ENCODE measurements at regions not wholly inside any gene's neighbourhood (a gene's known extent, or its start where the extent isn't known, plus 50 kb on each side); places are given as distances from the start of the nearest gene placed in this dataset.

GRCh38 chr5:98570010-98570409 lies 203.5 kb upstream of the RGMB start:
- H3K79me2 ChIP-seq (replicated peaks; ENCODE audit: insufficient read depth, low read length), result no peaks in the 10 kb centered on the region
- H3K4me2 ChIP-seq (ENCODE audit: low read length), result no peak overlapping the region

GRCh38 chr5:98570661-98571191 lies 202.7 kb upstream of the RGMB start:
- no peak overlapping the region for H3K9ac ChIP-seq (ENCODE audit: low read length)
- no peak overlapping the region for H2AFZ ChIP-seq (ENCODE audit: low read depth, low read length)
- no peaks in the 10 kb centered on the region for H3K79me2 ChIP-seq (replicated peaks; ENCODE audit: insufficient read depth, low read length)
- no peaks in the 10 kb centered on the region for H3K9me3 ChIP-seq (ENCODE audit: low read length)
- no peaks in the 10 kb centered on the region for H3K36me3 ChIP-seq (ENCODE audit: insufficient read depth, low read length)
- no peaks in the 10 kb centered on the region for H4K20me1 ChIP-seq (ENCODE audit: insufficient read depth)
- no peak overlapping the region for H3K4me2 ChIP-seq (ENCODE audit: low read length)
- no peaks in the 10 kb centered on the region for H3K27me3 ChIP-seq (ENCODE audit: insufficient read depth, low read depth, low read length)
- TF ChIP-seq EP300 (conservative IDR thresholded peaks at IDR 0.05; ENCODE audit: poor library complexity, severe bottlenecking), result no peak
- TF ChIP-seq CTCF (IDR thresholded peaks at IDR 0.05; ENCODE audit: poor library complexity, severe bottlenecking), result no peak
- no peak for TF ChIP-seq MXI1 (conservative IDR thresholded peaks at IDR 0.05; ENCODE audit: poor library complexity, severe bottlenecking)
- TF ChIP-seq RAD21 (conservative IDR thresholded peaks at IDR 0.05), result no peak
- TF ChIP-seq EZH2 (IDR thresholded peaks at IDR 0.05; ENCODE audit: borderline replicate concordance, insufficient read depth, low read length, poor library complexity, severe bottlenecking), result no peak
- TF ChIP-seq SMC3 (conservative IDR thresholded peaks at IDR 0.05; ENCODE audit: poor library complexity), result no peak
- TF ChIP-seq REST (IDR thresholded peaks at IDR 0.05; ENCODE audit: borderline replicate concordance), result no peak
- TF ChIP-seq POLR2AphosphoS5 (IDR thresholded peaks at IDR 0.05), result no peak
- no peak for TF ChIP-seq TAF1 (IDR thresholded peaks at IDR 0.05; ENCODE audit: low read depth)
- no peak overlapping the region for H3K4me3 ChIP-seq (ENCODE audit: low read length)
- H3K9me2 ChIP-seq (ENCODE audit: insufficient read depth, low read length), result no peaks in the 10 kb centered on the region
- no peaks in the 10 kb centered on the region for H3F3A ChIP-seq (ENCODE audit: insufficient read depth, low read length, poor library complexity, severe bottlenecking)
- H3K27ac ChIP-seq (ENCODE audit: low read length), result no peak overlapping the region

More at GRCh38 chr5:98570010-98570409, 203.5 kb upstream of the RGMB start:
- Histone ChIP-seq H3K27ac (ENCODE audit: low read length) (no peak overlapping the region), H4K20me1 (ENCODE audit: insufficient read depth) (no peaks in the 10 kb centered on the region), H2AFZ (ENCODE audit: low read depth, low read length) (no peak overlapping the region), H3K9ac (ENCODE audit: low read length) (no peak overlapping the region), H3F3A (ENCODE audit: insufficient read depth, low read length, poor library complexity, severe bottlenecking) (no peaks in the 10 kb centered on the region), H3K36me3 (ENCODE audit: insufficient read depth, low read length) (no peaks in the 10 kb centered on the region), H3K27me3 (ENCODE audit: insufficient read depth, low read depth, low read length) (no peaks in the 10 kb centered on the region), H3K9me2 (ENCODE audit: insufficient read depth, low read length) (no peaks in the 10 kb centered on the region), H3K4me3 (ENCODE audit: low read length) (no peak overlapping the region), H3K9me3 (ENCODE audit: low read length) (no peaks in the 10 kb centered on the region)
- TF ChIP-seq POLR2AphosphoS5 (IDR thresholded peaks at IDR 0.05) (no peak), EP300 (conservative IDR thresholded peaks at IDR 0.05; ENCODE audit: poor library complexity, severe bottlenecking) (no peak), RAD21 (conservative IDR thresholded peaks at IDR 0.05) (no peak)
